CD4-positive, alpha-beta T cell treated with Interleukin-6 at 100 ng/mL for 8 hours (primary cell): ENCODE measurements at regions not wholly inside any gene's neighbourhood (a gene's known extent, or its start where the extent isn't known, plus 50 kb on each side); places are given as distances from the start of the nearest gene placed in this dataset.
"Not testable (repeated sequence)": the region's sequence is repeated elsewhere in the genome, so short reads cannot be mapped to it uniquely, and the experiment has no call there.

ENCODE experiments used
- DNase-seq: peaks from one replicate; pipeline ENCODE4 v3.0.0-alpha.2; 2020; ENCODE audit warnings: mixed read lengths, low spot score

- not testable (repeated sequence) for DNase-seq
Measured at GRCh38 chr1:146324463-146324862, 95.6 kb upstream of the NOTCH2NLA start.

- DNase-seq = not testable (repeated sequence)
Measured at GRCh38 chr1:146323302-146323701, 94.5 kb upstream of the NOTCH2NLA start.

GRCh38 chr1:146322893-146323292 lies 94.1 kb upstream of the NOTCH2NLA start:
- not testable (repeated sequence) for DNase-seq

- DNase-seq = not testable (repeated sequence)
Measured at GRCh38 chr1:146318715-146319114, 89.9 kb upstream of the NOTCH2NLA start.

GRCh38 chr1:146317785-146318184 lies 89.0 kb upstream of the NOTCH2NLA start:
- DNase-seq = not testable (repeated sequence)

GRCh38 chr1:146314449-146315246 lies 85.8 kb upstream of the NOTCH2NLA start:
- not testable (repeated sequence) for DNase-seq

- not testable (repeated sequence) for DNase-seq
Measured at GRCh38 chr1:146310579-146310978, 81.8 kb upstream of the NOTCH2NLA start.

- DNase-seq = not testable (repeated sequence)
Measured at GRCh38 chr1:146309427-146309826, 80.6 kb upstream of the NOTCH2NLA start.

- not testable (repeated sequence) for DNase-seq
Measured at GRCh38 chr1:146308892-146309291, 80.1 kb upstream of the NOTCH2NLA start.

GRCh38 chr1:146308152-146308551 lies 79.3 kb upstream of the NOTCH2NLA start:
- DNase-seq = not testable (repeated sequence)

GRCh38 chr1:146307632-146308031 lies 78.8 kb upstream of the NOTCH2NLA start:
- not testable (repeated sequence) for DNase-seq

GRCh38 chr1:146306651-146307050 lies 77.8 kb upstream of the NOTCH2NLA start:
- not testable (repeated sequence) for DNase-seq

GRCh38 chr1:146305442-146305841 lies 76.6 kb upstream of the NOTCH2NLA start:
- not testable (repeated sequence) for DNase-seq

GRCh38 chr1:146298575-146298897 lies 69.7 kb upstream of the NOTCH2NLA start:
- DNase-seq = not testable (repeated sequence)

GRCh38 chr1:146297781-146298574 lies 69.2 kb upstream of the NOTCH2NLA start:
- DNase-seq = not testable (repeated sequence)

GRCh38 chr1:146292940-146293936 lies 64.4 kb upstream of the NOTCH2NLA start:
- not testable (repeated sequence) for DNase-seq

- not testable (repeated sequence) for DNase-seq
Measured at GRCh38 chr1:146292424-146292823, 63.6 kb upstream of the NOTCH2NLA start.

- not testable (repeated sequence) for DNase-seq
Measured at GRCh38 chr1:146287881-146288280, 59.1 kb upstream of the NOTCH2NLA start.

- not testable (repeated sequence) for DNase-seq
Measured at GRCh38 chr1:146284760-146285159, 55.9 kb upstream of the NOTCH2NLA start.

- not testable (repeated sequence) for DNase-seq
Measured at GRCh38 chr1:146283527-146283880, 54.7 kb upstream of the NOTCH2NLA start.

- not testable (repeated sequence) for DNase-seq
Measured at GRCh38 chr1:146282807-146283526, 54.1 kb upstream of the NOTCH2NLA start.
